HepG2 (cell line): ENCODE measurements at regions not wholly inside any gene's neighbourhood (a gene's known extent, or its start where the extent isn't known, plus 50 kb on each side); places are given as distances from the start of the nearest gene placed in this dataset.

Source experiments
- ATAC-seq: fragments of 200-7000 bp; cut with Tn5 transposase; 3 replicates; pipeline ENCODE4 v1.9.1; 2020; ENCODE audit warnings: mild to moderate bottlenecking, moderate library complexity
- BruUV-seq: library from RNA; stranded (reverse); fragments of 400-500 nt; replicated peaks from 2 replicates; lab custom pipeline; 2021; lab: Mats Ljungman, UMichigan
- CTCF ChIA-PET: fragments of 300-600 bp; formaldehyde crosslinking; extraction: SDS; loops from one replicate; lab custom pipeline; 2021; ENCODE audit warnings: low total read pairs, inconsistent platforms, low intra/inter-chr PET ratio; lab: Yijun Ruan, JAX
- POLR2A ChIA-PET: fragments of 350-600 bp; sonication (Branson Sonifier 250); formaldehyde crosslinking; loops from one replicate; lab custom pipeline; 2020; ENCODE audit warnings: antibody characterized with exemption, inconsistent platforms; lab: Yijun Ruan, JAX
- DNase-seq: peaks from one replicate; pipeline ENCODE4 v3.0.0-alpha.2; 2015; ENCODE audit warnings: low spot score
- FAIRE-seq: peaks from 3 replicates; lab custom pipeline; 2011; peaks lifted over from hg19 to GRCh38; lab: Jason Lieb, UNC
- H2AFZ ChIP-seq: one replicate; pipeline ENCODE4 v1.6.1; 2011; ENCODE audit warnings: low read length, inconsistent platforms
- H3K27ac ChIP-seq: fragments of 300-600 bp; 3 replicates; pipeline ENCODE4 v1.8.0; 2011; ENCODE audit warnings: mixed run types, mild to moderate bottlenecking, mixed read lengths, low read length, inconsistent platforms; ENCODE audit not compliant: insufficient read depth; ENCODE audit errors: extremely low read length
- H3K27me3 ChIP-seq, 2 experiments: fragments of 200-600 bp in 1 of 2; 2 replicates in 1 of 2; 3 replicates in 1 of 2; pipeline versions ENCODE4 v1.6.0 to v1.8.0; 2011; ENCODE audit warnings: low read length in 2 of 2, mild to moderate bottlenecking in 2 of 2, moderate library complexity in 2 of 2, inconsistent platforms in 1 of 2; ENCODE audit not compliant: insufficient read depth in 2 of 2, control insufficient read depth in 1 of 2
- H3K36me3 ChIP-seq, 2 experiments: fragments of 200-600 bp in 1 of 2; replicated peaks in 1 of 2; 2 replicates in 1 of 2; 3 replicates in 1 of 2; pipeline versions ENCODE4 v1.5.1 to v1.8.0; 2011; ENCODE audit warnings: low read length in 2 of 2, inconsistent platforms in 1 of 2; ENCODE audit not compliant: insufficient read depth in 2 of 2, control insufficient read depth in 1 of 2
- H3K4me1 ChIP-seq: 2 replicates; pipeline ENCODE4 v1.5.1; 2012; ENCODE audit warnings: low read length, inconsistent platforms; ENCODE audit not compliant: insufficient read depth
- H3K4me2 ChIP-seq: 2 replicates; pipeline ENCODE4 v1.6.0; 2011; ENCODE audit warnings: low read depth, low read length, inconsistent platforms
- H3K4me3 ChIP-seq, 3 experiments: fragments of 200-600 bp in 1 of 3; sonication (generic), shearing (Covaris generic) in 1 of 3; replicated peaks in 1 of 3; 2 replicates each; pipeline ENCODE4 v1.5.1; 2011 to 2016; ENCODE audit warnings: low read length in 3 of 3, inconsistent platforms in 2 of 3, low read depth in 2 of 3, mild to moderate bottlenecking in 2 of 3, control low read depth in 1 of 3, mixed read lengths in 1 of 3; ENCODE audit not compliant: insufficient read depth in 1 of 3
- H3K79me2 ChIP-seq: one replicate; pipeline ENCODE4 v1.6.1; 2011; ENCODE audit warnings: low read length, inconsistent platforms; ENCODE audit not compliant: insufficient read depth
- H3K9ac ChIP-seq: 2 replicates; pipeline ENCODE4 v1.6.0; 2011; ENCODE audit warnings: mild to moderate bottlenecking, low read depth, low read length, inconsistent platforms; ENCODE audit not compliant: insufficient read depth
- H3K9me3 ChIP-seq: 2 replicates; pipeline ENCODE4 v1.5.1; 2012; ENCODE audit warnings: mild to moderate bottlenecking, low read length
- H4K20me1 ChIP-seq: 2 replicates; pipeline ENCODE4 v1.6.0; 2011; ENCODE audit warnings: inconsistent platforms, mild to moderate bottlenecking, low read length, moderate library complexity; ENCODE audit not compliant: insufficient read depth
- CHCHD3 ChIP-seq: sonication (generic); formaldehyde crosslinking; IDR thresholded peaks from 2 replicates; pipeline ENCODE4 v1.8.0; 2022; ENCODE audit warnings: mild to moderate bottlenecking, missing genetic modification reagents, moderate library complexity
- FOXJ3 ChIP-seq: sonication (generic); formaldehyde crosslinking; IDR thresholded peaks from 2 replicates; pipeline ENCODE4 v1.4.0; 2020; ENCODE audit warnings: missing genetic modification reagents, mild to moderate bottlenecking, borderline replicate concordance
- FOXP1 ChIP-seq, 2 experiments: fragments of 450-650 bp in 1 of 2; IDR thresholded peaks; 2 replicates each; pipeline ENCODE4 v1.6.1; 2017 to 2018; ENCODE audit warnings: antibody characterized with exemption in 1 of 2
- GPN1 ChIP-seq: sonication (generic); formaldehyde crosslinking; IDR thresholded peaks from 2 replicates; pipeline ENCODE4 v1.5.1; 2020; ENCODE audit warnings: missing genetic modification reagents, borderline replicate concordance
- HCFC1 ChIP-seq: fragments of 150-350 bp; IDR thresholded peaks from 2 replicates; pipeline ENCODE4 v1.6.1; 2014; ENCODE audit warnings: low read depth, low read length
- MEF2D ChIP-seq: sonication (generic); formaldehyde crosslinking; IDR thresholded peaks from 2 replicates; pipeline ENCODE4 v1.5.1; 2020; ENCODE audit warnings: mild to moderate bottlenecking, missing genetic modification reagents
- MLLT10 ChIP-seq: sonication (generic); formaldehyde crosslinking; IDR thresholded peaks from 2 replicates; pipeline ENCODE4 v1.4.0; 2020; ENCODE audit warnings: missing genetic modification reagents
- SSRP1 ChIP-seq: IDR thresholded peaks from 2 replicates; pipeline ENCODE4 v1.6.1; 2016; ENCODE audit warnings: control low read depth
- THAP11 ChIP-seq: IDR thresholded peaks from 2 replicates; pipeline ENCODE4 v1.6.1; 2016; ENCODE audit warnings: missing biosample characterization, missing genetic modification reagents
- ZNF350 ChIP-seq: sonication (generic); formaldehyde crosslinking; IDR thresholded peaks from 2 replicates; pipeline ENCODE4 v1.4.0; 2020; ENCODE audit warnings: mild to moderate bottlenecking, low read depth, missing genetic modification reagents, borderline replicate concordance
- in situ Hi-C: cut with HindIII; loops from 2 replicates; pipeline ENCODE4 v1.10.0; 2017; ENCODE audit warnings: low pct_unique_long_range_greater_than_20kb; ENCODE audit not compliant: extremely low pct_ligation_motif_present
- intact Hi-C: fragments of 100-400 bp; cut with micrococcal nuclease; formaldehyde crosslinking; loops from one replicate; pipeline ENCODE4 v1.10.0; 2022; ENCODE audit not compliant: unreplicated experiment
- TF ChIP-seq, protein P1 (sequence below): sonication (generic); formaldehyde crosslinking; IDR thresholded peaks from 2 replicates; pipeline ENCODE4 v1.4.0; 2020; ENCODE audit warnings: mild to moderate bottlenecking, missing genetic modification reagents
- TF ChIP-seq, protein P2 (sequence below): sonication (generic); formaldehyde crosslinking; IDR thresholded peaks from 2 replicates; pipeline ENCODE4 v1.4.0; 2020; ENCODE audit warnings: mild to moderate bottlenecking, missing genetic modification reagents, borderline replicate concordance
- TF ChIP-seq, protein P3 (sequence below): sonication (generic); formaldehyde crosslinking; IDR thresholded peaks from 2 replicates; pipeline ENCODE4 v1.4.0; 2020; ENCODE audit warnings: low read depth, missing genetic modification reagents
- TF ChIP-seq, protein P4 (sequence below): sonication (generic); formaldehyde crosslinking; conservative IDR thresholded peaks from 2 replicates; pipeline ENCODE4 v1.4.0; 2020; ENCODE audit warnings: mild to moderate bottlenecking, missing genetic modification reagents, moderate library complexity

DNA sequence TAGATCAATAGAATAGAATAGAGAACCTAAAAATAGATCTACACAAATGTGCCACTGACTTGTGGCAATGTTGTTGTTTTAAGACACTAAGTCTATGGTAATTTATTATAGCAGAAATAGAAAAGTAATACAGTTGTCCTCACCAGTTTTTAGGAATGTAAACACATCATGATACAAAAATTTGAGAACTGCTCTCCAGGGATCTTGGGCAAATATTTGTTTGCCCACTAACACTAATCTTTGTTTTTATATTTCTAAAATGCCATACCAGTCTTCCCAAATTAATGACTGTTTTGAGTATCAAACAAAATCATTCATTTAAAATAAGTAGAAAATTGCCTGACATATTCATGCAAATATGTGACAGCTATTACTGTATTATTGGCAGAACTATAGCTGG is 297.6 kb downstream of the BRINP1 start:
- H3K27me3 ChIP-seq: no peaks in the 10 kb centered on the region
- no peaks in the 10 kb centered on the region for H3K79me2 ChIP-seq
- CTCF ChIA-PET: no interaction called here
- no peak for DNase-seq
- H3K4me2 ChIP-seq: no peak overlapping the region
- POLR2A ChIA-PET: no interaction called here
- ATAC-seq: no peak
- peaks cover 45% of the 10 kb centered on the region for H3K9me3 ChIP-seq
- H2AFZ ChIP-seq: no peak overlapping the region
- H4K20me1 ChIP-seq: no peaks in the 10 kb centered on the region
- BruUV-seq: no TSS peak
- no peaks in the 10 kb centered on the region for H3K4me1 ChIP-seq
- TF ChIP-seq CHCHD3 (CRISPR knock-in tag): no peak
- TF ChIP-seq, protein P1, sequence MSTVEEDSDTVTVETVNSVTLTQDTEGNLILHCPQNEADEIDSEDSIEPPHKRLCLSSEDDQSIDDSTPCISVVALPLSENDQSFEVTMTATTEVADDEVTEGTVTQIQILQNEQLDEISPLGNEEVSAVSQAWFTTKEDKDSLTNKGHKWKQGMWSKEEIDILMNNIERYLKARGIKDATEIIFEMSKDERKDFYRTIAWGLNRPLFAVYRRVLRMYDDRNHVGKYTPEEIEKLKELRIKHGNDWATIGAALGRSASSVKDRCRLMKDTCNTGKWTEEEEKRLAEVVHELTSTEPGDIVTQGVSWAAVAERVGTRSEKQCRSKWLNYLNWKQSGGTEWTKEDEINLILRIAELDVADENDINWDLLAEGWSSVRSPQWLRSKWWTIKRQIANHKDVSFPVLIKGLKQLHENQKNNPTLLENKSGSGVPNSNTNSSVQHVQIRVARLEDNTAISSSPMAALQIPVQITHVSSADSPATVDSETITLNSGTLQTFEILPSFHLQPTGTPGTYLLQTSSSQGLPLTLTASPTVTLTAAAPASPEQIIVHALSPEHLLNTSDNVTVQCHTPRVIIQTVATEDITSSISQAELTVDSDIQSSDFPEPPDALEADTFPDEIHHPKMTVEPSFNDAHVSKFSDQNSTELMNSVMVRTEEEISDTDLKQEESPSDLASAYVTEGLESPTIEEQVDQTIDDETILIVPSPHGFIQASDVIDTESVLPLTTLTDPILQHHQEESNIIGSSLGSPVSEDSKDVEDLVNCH: no peak
- no peak for TF ChIP-seq SSRP1 (CRISPR knock-in tag)
- no peak for TF ChIP-seq MLLT10 (CRISPR knock-in tag)
- TF ChIP-seq, protein P2, sequence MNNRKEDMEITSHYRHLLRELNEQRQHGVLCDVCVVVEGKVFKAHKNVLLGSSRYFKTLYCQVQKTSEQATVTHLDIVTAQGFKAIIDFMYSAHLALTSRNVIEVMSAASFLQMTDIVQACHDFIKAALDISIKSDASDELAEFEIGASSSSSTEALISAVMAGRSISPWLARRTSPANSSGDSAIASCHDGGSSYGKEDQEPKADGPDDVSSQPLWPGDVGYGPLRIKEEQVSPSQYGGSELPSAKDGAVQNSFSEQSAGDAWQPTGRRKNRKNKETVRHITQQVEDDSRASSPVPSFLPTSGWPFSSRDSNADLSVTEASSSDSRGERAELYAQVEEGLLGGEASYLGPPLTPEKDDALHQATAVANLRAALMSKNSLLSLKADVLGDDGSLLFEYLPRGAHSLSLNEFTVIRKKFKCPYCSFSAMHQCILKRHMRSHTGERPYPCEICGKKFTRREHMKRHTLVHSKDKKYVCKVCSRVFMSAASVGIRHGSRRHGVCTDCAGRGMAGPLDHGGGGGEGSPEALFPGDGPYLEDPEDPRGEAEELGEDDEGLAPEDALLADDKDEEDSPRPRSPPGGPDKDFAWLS: no peak
- TF ChIP-seq ZNF350: no peak
- TF ChIP-seq MEF2D (CRISPR knock-in tag): no peak
- no peak for TF ChIP-seq GPN1 (CRISPR knock-in tag)
- TF ChIP-seq, protein P3, sequence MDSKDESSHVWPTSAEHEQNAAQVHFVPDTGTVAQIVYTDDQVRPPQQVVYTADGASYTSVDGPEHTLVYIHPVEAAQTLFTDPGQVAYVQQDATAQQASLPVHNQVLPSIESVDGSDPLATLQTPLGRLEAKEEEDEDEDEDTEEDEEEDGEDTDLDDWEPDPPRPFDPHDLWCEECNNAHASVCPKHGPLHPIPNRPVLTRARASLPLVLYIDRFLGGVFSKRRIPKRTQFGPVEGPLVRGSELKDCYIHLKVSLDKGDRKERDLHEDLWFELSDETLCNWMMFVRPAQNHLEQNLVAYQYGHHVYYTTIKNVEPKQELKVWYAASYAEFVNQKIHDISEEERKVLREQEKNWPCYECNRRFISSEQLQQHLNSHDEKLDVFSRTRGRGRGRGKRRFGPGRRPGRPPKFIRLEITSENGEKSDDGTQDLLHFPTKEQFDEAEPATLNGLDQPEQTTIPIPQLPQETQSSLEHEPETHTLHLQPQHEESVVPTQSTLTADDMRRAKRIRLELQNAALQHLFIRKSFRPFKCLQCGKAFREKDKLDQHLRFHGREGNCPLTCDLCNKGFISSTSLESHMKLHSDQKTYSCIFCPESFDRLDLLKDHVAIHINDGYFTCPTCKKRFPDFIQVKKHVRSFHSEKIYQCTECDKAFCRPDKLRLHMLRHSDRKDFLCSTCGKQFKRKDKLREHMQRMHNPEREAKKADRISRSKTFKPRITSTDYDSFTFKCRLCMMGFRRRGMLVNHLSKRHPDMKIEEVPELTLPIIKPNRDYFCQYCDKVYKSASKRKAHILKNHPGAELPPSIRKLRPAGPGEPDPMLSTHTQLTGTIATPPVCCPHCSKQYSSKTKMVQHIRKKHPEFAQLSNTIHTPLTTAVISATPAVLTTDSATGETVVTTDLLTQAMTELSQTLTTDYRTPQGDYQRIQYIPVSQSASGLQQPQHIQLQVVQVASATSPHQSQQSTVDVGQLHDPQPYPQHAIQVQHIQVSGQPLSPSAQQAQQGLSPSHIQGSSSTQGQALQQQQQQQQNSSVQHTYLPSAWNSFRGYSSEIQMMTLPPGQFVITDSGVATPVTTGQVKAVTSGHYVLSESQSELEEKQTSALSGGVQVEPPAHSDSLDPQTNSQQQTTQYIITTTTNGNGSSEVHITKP (CRISPR knock-in tag): no peak
- no peak for TF ChIP-seq FOXP1 (IDR thresholded peaks at IDR 0.05)
- no peak for TF ChIP-seq FOXP1 (CRISPR knock-in tag; IDR thresholded peaks at IDR 0.05)
- TF ChIP-seq THAP11 (CRISPR knock-in tag): no peak
- TF ChIP-seq, protein P4, sequence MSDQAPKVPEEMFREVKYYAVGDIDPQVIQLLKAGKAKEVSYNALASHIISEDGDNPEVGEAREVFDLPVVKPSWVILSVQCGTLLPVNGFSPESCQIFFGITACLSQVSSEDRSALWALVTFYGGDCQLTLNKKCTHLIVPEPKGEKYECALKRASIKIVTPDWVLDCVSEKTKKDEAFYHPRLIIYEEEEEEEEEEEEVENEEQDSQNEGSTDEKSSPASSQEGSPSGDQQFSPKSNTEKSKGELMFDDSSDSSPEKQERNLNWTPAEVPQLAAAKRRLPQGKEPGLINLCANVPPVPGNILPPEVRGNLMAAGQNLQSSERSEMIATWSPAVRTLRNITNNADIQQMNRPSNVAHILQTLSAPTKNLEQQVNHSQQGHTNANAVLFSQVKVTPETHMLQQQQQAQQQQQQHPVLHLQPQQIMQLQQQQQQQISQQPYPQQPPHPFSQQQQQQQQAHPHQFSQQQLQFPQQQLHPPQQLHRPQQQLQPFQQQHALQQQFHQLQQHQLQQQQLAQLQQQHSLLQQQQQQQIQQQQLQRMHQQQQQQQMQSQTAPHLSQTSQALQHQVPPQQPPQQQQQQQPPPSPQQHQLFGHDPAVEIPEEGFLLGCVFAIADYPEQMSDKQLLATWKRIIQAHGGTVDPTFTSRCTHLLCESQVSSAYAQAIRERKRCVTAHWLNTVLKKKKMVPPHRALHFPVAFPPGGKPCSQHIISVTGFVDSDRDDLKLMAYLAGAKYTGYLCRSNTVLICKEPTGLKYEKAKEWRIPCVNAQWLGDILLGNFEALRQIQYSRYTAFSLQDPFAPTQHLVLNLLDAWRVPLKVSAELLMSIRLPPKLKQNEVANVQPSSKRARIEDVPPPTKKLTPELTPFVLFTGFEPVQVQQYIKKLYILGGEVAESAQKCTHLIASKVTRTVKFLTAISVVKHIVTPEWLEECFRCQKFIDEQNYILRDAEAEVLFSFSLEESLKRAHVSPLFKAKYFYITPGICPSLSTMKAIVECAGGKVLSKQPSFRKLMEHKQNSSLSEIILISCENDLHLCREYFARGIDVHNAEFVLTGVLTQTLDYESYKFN (CRISPR knock-in tag): no peak
- TF ChIP-seq HCFC1: no peak
- no peak for TF ChIP-seq FOXJ3 (CRISPR knock-in tag)
- no peak overlapping the region for H3K27ac ChIP-seq
- H3K4me3 ChIP-seq: no peak overlapping the region
- in situ Hi-C loops (no loop called here), intact Hi-C loops (no loop called here)
- no peak for FAIRE-seq
- H3K36me3 ChIP-seq: no peaks in the 10 kb centered on the region
- H3K9ac ChIP-seq: no peak overlapping the region
